ENCODE measurements at regions not wholly inside any gene's neighbourhood (a gene's known extent, or its start where the extent isn't known, plus 50 kb on each side); places are given as distances from the start of the nearest gene placed in this dataset.
"Not testable (repeated sequence)": the region's sequence is repeated elsewhere in the genome, so short reads cannot be mapped to it uniquely, and the experiment has no call there.

DNA sequence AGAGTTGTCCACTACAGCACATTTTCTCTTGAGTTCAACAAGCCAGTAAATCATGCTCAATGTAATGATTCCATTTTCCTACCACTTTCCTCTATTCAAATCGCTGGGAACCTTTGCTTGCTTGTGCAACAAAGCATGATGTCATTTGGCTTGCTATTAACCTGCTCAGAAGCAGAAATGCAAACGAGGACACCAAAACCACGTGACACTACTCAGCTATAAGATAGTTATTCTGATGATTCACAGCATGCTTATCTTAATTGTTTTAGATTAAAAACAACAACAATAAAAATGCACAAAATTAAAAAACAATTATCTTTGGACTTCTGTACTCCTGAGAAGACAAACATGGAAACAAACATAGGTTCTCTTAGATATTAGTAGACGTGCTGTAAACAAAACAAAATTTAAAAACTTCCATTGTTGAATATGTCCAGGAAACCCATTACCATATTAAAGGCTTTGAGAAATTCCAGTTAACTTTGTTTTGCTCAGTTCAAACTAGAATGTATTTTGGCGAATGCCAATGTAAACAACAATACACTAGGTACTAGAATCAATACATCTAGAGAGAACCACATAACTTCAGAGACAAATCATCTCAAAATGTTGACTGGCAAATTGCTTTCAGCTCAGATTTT is 77.5 kb upstream of the KRAS start:
- peak; percentile 44 for DNase-seq

DNA sequence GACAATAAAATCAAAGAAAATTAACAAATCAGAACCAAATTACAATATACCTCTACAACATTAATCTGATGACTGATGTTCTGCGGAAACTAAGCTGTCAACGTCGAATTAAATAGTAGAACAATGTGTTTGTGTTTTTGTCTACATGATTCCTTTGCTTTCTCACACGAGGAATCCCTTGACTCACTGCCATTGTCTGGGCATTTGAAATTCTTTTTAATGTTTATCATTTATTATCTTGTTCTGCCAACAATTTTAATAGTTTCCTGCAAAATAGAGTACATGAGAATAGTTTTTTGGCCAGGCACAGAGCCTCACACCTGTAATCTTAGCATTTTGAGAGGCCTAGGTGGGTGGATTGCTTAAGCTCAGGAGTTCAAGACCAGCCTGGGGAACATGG is 76.6 kb upstream of the KRAS start:
- DNase-seq = no peak

DNA sequence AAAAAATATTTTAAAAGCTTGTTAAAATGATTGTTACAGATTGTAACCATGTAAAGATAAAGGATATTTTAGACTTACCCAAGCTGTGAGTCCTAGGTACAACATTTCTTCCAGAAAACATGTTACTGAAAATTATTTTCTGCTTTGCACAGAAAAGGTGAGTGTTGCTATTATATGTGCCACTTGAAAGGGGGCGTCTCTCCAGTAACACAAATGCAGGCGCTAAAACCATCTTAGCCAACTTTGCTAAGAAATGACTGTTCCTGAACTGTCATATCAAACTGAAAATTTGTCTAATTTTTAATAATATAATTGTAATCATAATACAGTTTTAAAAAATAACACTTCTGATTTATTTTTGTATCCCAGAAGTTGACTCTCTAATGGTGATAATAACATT is 75.6 kb upstream of the KRAS start:
- DNase-seq = no peak

DNA sequence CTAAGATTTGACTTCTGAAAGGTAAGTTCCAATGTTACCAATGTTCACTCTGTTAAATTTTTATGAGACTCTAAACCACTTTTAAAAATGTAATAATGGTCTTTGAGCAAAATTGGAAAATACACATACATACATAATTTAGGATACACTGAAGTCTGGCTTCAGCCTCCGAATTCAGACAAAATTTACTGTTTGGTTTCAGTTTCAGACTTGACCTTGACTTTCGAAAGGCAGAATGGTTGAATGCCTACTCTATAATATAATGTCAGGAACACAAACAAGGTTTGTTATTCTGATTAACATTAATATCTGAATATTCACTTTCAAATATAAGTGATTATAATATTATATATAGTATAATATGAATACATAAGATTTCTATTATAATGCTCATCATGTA is 74.1 kb upstream of the KRAS start:
- DNase-seq = no peak

DNA sequence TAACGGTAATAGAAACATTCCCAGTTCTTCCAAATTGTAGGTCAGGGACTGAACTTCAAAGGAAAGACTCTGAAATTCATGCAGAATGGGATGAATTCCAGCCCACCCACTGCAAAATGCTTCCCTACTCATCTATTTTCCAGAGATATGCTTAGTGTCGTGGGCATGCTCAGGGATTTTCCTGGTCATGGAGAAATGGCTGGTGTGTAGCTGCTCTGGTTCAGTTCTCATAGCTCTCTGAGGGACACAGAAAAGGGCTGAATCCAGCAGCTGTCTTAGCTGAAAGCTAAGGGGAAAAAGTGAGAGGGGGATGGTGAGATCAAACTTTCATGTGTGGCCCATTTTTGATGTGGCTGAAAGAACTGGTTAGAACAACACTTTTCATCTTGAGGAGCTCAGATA is 72.9 kb upstream of the KRAS start:
- no peak for DNase-seq

DNA sequence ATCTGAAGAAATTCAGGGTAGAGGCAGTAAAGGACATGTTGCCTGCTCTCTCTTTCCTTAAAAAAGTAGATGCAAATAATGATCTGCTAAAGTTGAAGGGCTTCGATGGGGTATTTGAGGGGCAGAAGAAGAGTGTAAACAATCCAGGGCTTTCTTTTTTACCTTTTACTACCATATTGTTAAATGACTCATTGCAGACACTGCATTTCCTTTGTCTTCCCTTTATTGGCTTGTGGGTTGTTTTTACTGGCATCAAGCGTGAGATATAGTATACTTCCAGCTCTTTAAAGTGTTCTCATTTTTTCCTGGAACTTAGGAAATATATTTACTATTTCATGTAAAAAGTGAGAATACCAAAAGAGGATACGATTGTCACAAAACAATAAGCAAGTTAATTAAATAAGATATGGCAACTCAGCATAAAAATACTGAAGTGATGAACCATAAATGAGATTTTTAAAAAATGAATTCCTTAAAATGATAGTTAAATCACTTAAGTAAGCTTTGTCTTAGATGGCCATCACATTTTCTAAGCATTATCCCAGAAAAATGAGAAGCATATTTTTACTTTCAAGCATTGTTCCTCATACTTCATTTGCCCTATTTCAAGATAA is 72.3 kb upstream of the KRAS start:
- DNase-seq = no peak

DNA sequence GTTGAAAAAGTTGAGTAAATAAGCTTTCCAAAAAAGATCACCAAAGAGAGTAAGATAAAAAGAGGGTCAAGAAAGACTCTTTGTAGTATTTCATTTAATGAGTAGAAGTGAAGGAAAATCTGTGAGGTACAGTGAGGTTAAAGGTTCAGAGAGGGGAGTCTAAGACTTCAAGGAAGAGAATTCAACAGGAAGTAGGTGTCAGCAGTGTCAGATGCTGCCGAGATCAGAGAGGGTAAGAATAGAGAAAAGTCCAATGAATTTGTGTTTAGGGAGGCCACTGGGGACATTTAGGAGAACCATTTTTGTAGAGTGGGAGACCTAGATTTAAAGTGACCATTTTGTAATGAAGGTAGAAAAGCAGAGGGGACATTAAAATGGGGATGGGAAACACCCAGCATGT is 71.6 kb upstream of the KRAS start:
- no peak for DNase-seq

DNA sequence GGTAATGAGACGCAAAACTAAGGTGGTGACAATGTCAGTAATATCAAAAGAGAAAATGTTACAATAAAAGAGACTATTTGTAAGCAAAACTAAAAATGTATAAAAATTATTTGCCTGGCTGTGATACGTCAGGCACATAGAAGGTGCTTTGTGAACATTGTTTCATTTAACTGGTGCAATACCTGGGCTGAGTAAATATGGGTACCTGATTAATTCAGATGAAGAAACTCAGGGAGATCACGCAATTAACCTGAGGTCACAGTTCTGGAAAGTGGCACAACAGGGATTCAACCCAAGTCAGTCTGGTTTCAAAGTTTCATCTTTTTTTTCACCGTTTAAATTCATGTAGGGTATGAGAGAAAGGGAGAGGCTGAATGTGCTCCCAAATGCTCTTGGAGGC is 71.0 kb upstream of the KRAS start:
- no peak for DNase-seq

DNA sequence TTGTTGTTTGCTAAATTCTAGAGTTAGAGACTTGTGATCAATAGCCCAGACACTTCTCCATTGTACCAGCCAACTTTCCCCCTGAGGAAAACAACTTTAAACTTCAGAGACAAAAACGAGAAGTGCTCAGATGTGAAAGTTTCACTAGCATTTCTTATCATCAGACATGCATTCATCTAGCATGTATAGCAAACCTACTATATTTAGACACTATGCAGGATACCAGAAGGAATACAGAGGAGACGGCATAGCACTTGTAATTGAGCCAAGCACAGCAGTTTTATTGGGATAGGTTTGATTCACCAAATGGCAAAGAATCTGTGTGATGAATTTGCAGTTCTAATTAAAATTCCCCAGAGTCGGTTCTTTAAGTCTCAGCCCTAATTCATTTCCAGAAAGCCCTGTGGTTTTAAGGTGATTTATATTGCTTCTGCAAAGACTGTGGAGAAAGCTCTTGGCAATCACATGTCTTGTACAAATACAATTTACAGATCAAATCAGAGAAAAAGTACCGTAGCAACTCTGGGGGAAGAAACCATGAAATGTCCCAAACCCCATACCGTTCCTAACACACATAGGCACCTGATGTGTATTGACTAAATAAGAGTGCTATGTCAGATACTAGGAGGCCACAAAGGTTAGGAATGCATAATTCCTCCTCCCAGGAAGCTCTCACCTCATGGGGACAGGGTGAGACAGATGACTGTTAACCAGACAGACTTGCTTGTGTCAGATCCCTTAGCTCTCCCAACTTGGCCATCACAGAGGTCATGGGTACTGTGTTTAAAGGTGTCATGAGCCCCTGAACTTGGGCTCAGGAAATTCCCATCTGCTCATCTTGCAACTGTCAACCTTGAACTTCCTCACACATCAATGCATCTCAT is 69.6 kb upstream of the KRAS start:
- DNase-seq = peak; percentile 72

DNA sequence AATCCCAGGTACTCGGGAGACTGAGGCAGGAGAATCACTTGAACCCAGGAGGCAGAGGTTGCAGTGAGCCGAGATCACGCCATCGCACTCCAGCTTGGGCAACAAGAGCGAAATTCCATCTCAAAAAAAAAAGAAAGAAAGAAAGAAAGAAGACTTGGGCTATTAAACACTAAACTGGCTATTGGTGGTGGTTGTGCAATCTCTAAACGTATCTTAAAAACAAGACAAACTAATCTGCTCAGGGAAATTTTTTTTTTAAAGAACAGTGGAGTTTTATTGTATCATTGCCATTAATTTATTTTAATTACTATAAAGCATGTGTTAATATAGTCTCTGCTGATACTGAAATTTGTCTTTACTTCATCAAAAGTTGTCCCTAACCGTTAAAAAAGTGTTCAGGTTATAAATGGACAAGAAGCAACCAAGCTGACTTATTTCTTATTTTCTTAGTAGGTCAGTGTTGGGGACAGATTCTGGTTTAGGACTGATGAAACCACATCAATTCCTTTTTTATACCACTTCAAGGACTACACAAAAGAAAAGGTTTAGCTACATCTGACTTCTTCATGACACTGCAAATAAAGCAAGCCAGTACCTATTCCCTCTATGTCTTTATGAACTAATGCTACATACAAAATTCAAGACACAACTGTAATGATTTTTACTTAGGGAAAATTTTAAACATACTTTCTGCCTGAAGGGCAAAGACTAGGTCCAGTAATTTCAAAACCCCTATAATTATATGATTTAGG is 68.7 kb upstream of the KRAS start:
- DNase-seq = no peak

DNA sequence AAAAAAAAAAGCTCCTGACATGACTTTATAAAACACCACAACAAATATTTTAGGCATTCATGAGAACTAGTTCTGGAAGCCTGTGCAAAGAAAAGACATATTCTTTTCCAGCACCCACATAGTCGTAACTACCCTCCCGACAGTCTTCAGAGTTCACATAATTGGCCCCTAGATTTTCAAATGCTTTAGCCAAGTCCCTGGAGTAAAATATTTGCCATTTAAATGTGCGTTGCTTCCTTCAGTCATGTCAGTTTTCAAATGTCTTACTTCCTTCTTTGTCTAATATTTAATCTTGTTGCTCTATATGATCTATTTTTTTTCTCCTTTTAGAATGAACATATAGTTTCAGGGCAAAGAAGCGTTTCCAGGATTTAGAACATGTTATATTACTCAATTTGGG is 66.8 kb upstream of the KRAS start:
- DNase-seq = no peak

DNA sequence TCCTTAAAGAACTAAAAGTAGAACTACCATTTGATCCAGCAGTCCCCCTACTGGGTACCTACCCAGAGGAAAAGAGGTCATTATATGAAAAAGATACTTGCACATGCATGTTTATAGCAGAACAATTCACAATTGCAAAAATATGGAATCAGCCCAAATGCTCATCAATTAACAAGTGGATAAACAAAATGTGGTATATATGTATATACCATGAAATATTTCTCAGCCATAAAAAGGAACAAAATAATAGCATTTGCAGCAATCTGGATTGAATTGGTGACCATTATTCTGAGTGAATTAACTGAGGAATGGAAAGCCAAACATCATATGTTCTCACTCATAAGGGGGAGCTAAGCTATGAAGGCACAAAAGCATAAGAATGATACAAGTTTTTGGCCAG is 64.7 kb upstream of the KRAS start:
- DNase-seq = no peak

DNA sequence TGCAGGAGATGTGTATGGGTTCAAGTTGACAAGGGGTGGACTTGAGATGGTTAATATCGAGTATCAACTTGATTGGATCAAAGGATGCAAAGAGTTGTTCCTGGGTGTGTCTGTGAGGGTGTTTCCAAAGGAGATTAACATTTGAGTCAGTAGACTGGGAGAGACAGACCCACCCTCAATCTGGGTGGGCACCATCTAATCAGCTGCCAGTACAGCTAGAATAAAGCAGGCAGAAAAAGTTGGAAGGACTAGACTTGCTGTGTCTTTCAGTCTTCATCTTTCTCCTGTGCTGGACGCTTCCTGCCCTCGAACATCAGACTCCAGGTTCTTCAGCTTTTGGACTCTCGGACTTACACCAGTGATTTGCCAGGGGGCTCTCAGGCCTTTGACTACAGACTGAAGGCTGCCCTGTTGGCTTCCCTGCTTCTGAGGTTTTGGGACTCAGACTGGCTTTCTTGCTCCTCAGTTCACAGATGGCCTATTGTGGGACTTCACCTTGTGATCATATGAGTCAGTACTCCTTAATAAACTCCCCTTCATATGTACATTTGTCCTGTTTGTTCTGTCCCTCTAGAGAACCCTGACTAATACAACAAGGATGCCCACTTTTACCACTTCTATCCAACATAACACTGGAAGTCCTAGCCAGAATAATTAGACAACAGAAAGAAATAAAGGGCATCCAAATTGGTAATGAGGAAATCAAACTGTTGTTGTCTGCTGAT is 62.7 kb upstream of the KRAS start:
- not testable (repeated sequence) for DNase-seq

DNA sequence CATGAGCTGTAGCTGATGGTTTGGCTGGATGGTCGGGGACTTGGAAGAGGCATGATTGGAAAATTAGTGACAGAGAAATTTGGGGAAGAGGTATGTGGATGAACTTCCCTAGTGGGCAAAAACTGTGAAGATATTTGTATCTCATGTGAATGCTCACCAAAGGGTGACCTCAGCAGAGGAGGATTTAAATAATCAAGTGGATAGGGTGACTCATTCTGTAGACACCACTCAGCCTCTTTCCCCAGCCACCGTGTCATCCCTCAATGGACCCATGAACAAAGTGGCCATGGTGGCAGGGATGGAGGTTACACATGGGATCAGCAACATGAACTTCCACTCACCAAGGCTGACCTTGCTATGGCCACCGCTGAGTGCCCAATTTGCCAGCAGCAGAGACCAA is 60.8 kb upstream of the KRAS start:
- no peak for DNase-seq

DNA sequence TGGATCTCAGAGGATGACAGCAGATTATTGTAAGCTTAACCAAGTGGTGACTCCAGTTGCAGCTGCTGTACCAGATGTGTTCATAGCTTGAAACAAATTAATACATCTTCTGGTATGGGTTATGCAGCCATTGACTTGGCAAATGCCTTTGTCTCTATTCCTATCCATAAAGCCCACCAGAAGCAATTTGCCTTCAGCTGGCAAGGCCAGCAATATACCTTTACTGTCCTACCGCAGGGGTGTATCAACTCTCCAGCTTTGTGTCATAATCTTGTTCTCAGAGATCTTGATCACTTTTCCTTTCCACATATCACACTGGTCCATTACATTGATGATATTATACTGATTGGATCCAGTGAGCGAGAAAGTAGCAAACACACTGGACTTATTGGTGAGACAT is 59.3 kb upstream of the KRAS start:
- DNase-seq = not testable (repeated sequence)

DNA sequence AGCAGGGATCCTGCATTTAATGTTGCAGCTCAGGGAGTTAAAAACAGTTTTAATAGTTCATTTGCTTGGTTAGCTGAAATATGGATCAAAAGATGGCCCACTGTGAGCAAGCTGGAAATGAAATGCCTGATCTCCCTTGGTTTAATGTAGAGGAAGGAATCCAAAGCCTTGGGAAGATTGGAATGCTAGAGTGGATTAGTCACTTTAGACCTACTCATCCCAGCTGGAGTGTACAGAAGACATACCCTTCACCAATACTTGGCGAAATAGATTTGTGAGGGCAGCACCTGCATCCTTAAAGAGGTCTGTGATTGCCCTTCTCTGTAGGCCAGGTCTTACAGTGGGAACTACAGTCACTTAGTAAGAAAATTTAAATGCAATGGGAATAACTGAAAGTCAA is 58.0 kb upstream of the KRAS start:
- DNase-seq = no peak

DNA sequence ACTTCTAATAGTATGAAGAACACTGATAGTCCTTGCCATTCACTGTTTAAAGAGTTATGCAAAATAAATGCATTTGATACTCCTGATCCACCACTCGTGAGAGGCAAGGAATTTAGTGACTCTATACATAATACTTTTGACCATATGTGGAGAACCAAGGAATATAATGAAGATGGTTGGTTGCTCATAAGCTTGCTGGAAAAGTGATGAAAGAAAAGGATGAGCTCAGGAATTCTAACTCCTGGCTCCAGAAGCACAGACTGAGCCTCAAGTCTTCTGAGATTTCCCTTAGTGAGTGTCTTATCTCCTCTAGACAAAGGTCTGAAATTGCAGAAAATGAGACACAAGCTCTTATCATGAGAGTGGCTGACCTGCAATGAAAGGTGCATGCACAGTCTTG is 57.1 kb upstream of the KRAS start:
- DNase-seq = no peak

DNA sequence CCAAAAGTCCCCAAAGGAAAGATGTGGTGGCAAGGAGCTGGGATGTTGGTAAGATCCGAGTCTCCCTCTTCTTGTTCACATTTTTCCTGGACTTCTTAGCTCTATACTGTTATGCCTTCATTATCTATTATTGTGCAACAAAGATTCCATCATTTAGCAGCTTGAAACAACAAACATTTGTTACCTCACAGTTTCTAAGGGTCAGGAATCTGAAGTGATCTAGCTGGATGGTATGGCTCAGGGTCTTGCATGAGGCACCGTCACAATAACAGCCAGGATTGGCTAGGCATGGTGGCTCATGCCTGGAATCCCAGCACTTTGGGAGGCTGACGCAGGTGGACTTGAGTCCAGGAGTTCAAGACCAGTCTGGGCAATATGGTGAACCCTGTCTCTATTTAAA is 51.1 kb upstream of the KRAS start:
- DNase-seq = no peak

All from MV-4-11 (cell line).